Mucosa of descending colon (tissue), 3 donors: ENCODE measurements at regions not wholly inside any gene's neighbourhood (a gene's known extent, or its start where the extent isn't known, plus 50 kb on each side); places are given as distances from the start of the nearest gene placed in this dataset.

Source experiments
- ATAC-seq: fragments of 200-7000 bp; cut with Tn5 transposase; one replicate; pipeline ENCODE4 v1.9.1; 2020; ENCODE audit warnings: mild to moderate bottlenecking, moderate library complexity
- DNase-seq, 3 donors: peaks; one replicate each; pipeline ENCODE4 v3.0.0-alpha.2; 2020
- H3K36me3 ChIP-seq: fragments of 200-600 bp; one replicate; pipeline ENCODE4 v1.8.0; 2021; ENCODE audit warnings: low read depth, mild to moderate bottlenecking
- H3K4me1 ChIP-seq: fragments of 200-600 bp; one replicate; pipeline ENCODE4 v1.8.0; 2021; ENCODE audit warnings: low read depth, mild to moderate bottlenecking
- H3K4me3 ChIP-seq: fragments of 200-600 bp; one replicate; pipeline ENCODE4 v1.8.0; 2021; ENCODE audit warnings: mild to moderate bottlenecking
- H3K9me3 ChIP-seq: fragments of 200-600 bp; one replicate; pipeline ENCODE4 v1.8.0; 2021; ENCODE audit warnings: mild to moderate bottlenecking
- intact Hi-C, 2 donors: fragments of 100-400 bp; cut with DNase I in 1 of 2; cut with micrococcal nuclease in 1 of 2; formaldehyde crosslinking; loops; one replicate each; pipeline versions ENCODE4 v1.11.0 to v1.11.1; 2022; cut with DNase I, micrococcal nuclease
- TF ChIP-seq, protein P1 (sequence below): fragments of 200-600 bp; IDR thresholded peaks from one replicate; pipeline ENCODE4 v1.8.0; 2022; ENCODE audit warnings: antibody characterized with exemption, mild to moderate bottlenecking
- donor health status: DM: no; HTN: no; CAD: no; lungs with moderate emphysema.
- donor health status: DM: no; HTN: no; CAD: no.
- donor health status: DM: no; HTN: yes; CAD: no.

DNA sequence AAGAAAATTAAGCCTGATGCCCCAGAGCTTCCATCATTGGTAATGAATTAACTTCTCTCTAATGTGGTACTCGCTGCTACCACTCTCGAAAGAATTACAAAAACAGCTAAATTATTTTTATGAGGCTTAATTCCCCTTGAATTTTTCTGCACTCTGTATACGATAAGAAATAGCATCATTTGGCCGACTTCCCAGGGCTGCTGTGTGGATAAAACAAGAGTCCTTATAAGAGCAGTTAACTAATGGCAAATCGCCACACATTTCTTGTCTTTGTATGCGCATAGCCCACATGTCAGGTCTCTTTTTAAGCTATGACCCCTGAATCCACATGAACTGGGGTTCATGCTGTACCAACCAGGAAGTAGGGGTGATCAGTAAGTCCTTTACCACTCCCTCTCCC is 668.4 kb downstream of the TMEM182 start:
- H3K36me3 ChIP-seq = no peaks in the 10 kb centered on the region
- DNase-seq = no peak
- no peaks in the 10 kb centered on the region for H3K4me1 ChIP-seq
- ATAC-seq = no peak
- intact Hi-C loops = no loop called here
- TF ChIP-seq, protein P1, sequence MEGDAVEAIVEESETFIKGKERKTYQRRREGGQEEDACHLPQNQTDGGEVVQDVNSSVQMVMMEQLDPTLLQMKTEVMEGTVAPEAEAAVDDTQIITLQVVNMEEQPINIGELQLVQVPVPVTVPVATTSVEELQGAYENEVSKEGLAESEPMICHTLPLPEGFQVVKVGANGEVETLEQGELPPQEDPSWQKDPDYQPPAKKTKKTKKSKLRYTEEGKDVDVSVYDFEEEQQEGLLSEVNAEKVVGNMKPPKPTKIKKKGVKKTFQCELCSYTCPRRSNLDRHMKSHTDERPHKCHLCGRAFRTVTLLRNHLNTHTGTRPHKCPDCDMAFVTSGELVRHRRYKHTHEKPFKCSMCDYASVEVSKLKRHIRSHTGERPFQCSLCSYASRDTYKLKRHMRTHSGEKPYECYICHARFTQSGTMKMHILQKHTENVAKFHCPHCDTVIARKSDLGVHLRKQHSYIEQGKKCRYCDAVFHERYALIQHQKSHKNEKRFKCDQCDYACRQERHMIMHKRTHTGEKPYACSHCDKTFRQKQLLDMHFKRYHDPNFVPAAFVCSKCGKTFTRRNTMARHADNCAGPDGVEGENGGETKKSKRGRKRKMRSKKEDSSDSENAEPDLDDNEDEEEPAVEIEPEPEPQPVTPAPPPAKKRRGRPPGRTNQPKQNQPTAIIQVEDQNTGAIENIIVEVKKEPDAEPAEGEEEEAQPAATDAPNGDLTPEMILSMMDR = no peak
- no peaks in the 10 kb centered on the region for H3K9me3 ChIP-seq
- no peak overlapping the region for H3K4me3 ChIP-seq

DNA sequence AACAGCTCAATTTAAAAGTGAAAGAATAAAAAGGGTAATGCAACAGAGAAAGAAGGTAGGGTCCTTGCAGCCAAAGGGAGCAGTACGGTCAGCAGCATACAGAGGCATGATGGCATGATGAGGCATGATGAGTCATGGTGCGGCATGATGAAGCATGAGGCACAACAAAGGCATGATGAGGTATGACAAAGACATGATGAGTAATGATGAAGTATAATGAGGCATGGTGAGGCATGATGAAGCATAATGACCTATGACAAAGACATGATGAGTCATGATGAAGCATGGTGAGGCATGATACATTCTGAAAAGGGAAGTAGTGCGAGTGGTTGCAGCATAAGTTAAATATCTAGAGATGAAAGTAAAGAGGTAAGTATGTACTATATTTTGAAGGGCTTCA is 673.2 kb downstream of the TMEM182 start:
- Histone ChIP-seq H3K4me1 (no peaks in the 10 kb centered on the region), H3K9me3 (no peaks in the 10 kb centered on the region), H3K4me3 (no peak overlapping the region), H3K36me3 (no peaks in the 10 kb centered on the region)
- ATAC-seq (no peak), DNase-seq (no peak)
- TF ChIP-seq, protein P1 = no peak
- intact Hi-C loops = no loop called here

DNA sequence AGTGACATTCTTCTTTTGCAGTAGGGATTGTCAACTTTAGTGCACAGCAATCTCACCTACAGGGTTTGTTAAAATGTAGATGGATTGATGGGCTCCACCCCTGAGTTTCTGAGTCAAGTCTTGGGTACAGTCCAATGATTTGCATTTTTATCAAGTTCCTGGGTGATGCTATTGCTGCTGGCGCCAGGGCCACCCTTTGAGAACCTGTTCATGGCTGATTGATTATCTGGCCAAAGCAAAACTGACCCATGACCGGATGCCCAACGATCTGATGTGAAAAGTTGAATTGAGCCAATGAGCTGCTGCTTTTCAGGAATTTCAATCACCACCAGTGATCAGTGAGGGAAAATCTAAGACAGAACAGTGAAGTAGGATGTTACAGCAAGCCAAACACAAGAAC is 675.3 kb downstream of the TMEM182 start:
- H3K4me3 ChIP-seq = no peak overlapping the region
- no peaks in the 10 kb centered on the region for H3K4me1 ChIP-seq
- H3K36me3 ChIP-seq = no peaks in the 10 kb centered on the region
- intact Hi-C loops = no loop called here
- TF ChIP-seq, protein P1 = no peak
- DNase-seq = no peak
- no peak for ATAC-seq
- H3K9me3 ChIP-seq = no peaks in the 10 kb centered on the region

DNA sequence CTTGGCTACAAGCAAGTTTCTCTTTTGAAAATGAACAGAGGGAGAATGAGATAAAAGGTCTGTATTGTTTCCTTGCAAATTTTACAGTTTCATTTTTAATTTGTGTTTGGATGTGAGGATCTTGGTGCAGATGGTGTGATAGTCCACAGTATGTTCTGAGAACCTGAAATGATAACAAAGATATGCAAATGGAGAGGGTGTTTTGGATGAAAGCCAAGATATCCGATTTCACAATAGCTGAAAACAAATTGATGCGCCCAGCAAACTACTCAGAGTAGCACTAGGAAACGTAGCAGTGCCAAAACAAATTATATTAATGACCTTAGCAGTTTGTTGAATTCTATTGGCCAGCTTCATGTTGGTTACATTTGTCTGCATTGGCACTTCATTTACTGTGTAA is 683.5 kb downstream of the TMEM182 start:
- H3K4me3 ChIP-seq = no peak overlapping the region
- TF ChIP-seq, protein P1 = no peak
- ATAC-seq (no peak), DNase-seq (no peak)
- H3K4me1 ChIP-seq = no peaks in the 10 kb centered on the region
- intact Hi-C loops = no loop called here
- H3K9me3 ChIP-seq = no peaks in the 10 kb centered on the region
- no peaks in the 10 kb centered on the region for H3K36me3 ChIP-seq

DNA sequence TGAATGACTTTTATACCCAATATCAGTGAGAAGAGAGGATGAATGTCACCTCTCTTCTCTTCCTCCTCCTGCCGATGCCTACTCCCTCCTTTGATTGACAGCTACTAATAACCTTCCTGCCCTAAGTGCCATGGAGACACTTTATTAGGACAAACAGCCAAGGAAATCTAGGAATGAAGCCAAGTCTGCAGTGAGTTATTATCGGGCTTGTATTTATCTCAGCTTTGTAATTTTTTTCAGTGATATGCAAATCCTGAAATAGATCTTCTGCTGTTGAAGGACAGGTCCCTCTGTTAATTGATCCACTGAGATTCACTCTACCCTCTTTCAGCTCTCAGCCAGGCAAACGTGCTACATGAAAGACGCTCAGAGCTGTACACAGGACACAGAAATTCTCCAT is 686.7 kb downstream of the TMEM182 start:
- no peaks in the 10 kb centered on the region for H3K36me3 ChIP-seq
- no peak overlapping the region for H3K4me3 ChIP-seq
- DNase-seq = no peak
- intact Hi-C loops = no loop called here
- H3K9me3 ChIP-seq = no peaks in the 10 kb centered on the region
- H3K4me1 ChIP-seq = no peaks in the 10 kb centered on the region
- no peak for ATAC-seq
- TF ChIP-seq, protein P1 = no peak

DNA sequence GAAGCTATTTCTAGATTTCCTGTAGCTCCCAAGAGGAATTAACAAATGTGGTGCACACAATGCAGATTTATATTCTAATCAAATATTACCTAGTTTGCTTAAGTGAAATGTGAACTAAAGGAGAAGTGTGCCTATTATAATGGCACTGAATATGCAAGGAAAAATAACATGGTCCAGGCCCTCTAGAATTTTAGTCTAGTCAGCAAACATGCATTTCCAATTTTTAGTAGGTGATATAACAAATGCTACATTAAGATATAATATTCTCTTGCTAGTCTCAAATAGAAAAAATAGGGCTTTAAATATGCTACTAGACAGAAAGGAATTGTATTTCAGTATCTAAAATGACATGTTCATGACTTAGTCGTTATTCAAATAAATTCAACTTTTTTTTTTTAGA is 689.5 kb downstream of the TMEM182 start:
- H3K36me3 ChIP-seq = no peaks in the 10 kb centered on the region
- no peaks in the 10 kb centered on the region for H3K9me3 ChIP-seq
- DNase-seq = no peak
- TF ChIP-seq, protein P1 = no peak
- no peaks in the 10 kb centered on the region for H3K4me1 ChIP-seq
- intact Hi-C loops = no loop called here
- ATAC-seq = no peak
- H3K4me3 ChIP-seq = no peak overlapping the region
